HG02623 (cell line): ENCODE measurements at regions not wholly inside any gene's neighbourhood (a gene's known extent, or its start where the extent isn't known, plus 50 kb on each side); places are given as distances from the start of the nearest gene placed in this dataset.
"Not testable (repeated sequence)": the region's sequence is repeated elsewhere in the genome, so short reads cannot be mapped to it uniquely, and the experiment has no call there.

Experiments used
- ATAC-seq: cut with Tn5 transposase; IDR thresholded peaks from one replicate; pipeline ENCODE4 v1.9.1; 2021; ENCODE audit warnings: moderate library complexity; ENCODE audit not compliant: unreplicated experiment

GRCh38 chr17:73914536-73915274 is 270.5 kb upstream of the SDK2 start:
- no peak for ATAC-seq

GRCh38 chr17:73919033-73919432 is 274.8 kb upstream of the SDK2 start:
- ATAC-seq: not testable (repeated sequence)

GRCh38 chr17:73921306-73921705 is 277.1 kb upstream of the SDK2 start:
- ATAC-seq: no peak

- no peak for ATAC-seq
Measured at GRCh38 chr17:73924114-73924908, 279.2 kb upstream of the RPL38 start.

- no peak for ATAC-seq
Measured at GRCh38 chr17:73924909-73925186, 278.6 kb upstream of the RPL38 start.

- no peak for ATAC-seq
Measured at GRCh38 chr17:73929860-73930430, 273.5 kb upstream of the RPL38 start.

GRCh38 chr17:73932216-73932749 is 271.2 kb upstream of the RPL38 start:
- no peak for ATAC-seq

- no peak for ATAC-seq
Measured at GRCh38 chr17:73933164-73933766, 270.2 kb upstream of the RPL38 start.

- no peak for ATAC-seq
Measured at GRCh38 chr17:73933871-73934270, 269.6 kb upstream of the RPL38 start.

- no peak for ATAC-seq
Measured at GRCh38 chr17:73934696-73935095, 268.8 kb upstream of the RPL38 start.

- no peak for ATAC-seq
Measured at GRCh38 chr17:73936908-73937627, 266.4 kb upstream of the RPL38 start.

- ATAC-seq: no peak
Measured at GRCh38 chr17:73938706-73939105, 264.8 kb upstream of the RPL38 start.

- ATAC-seq: no peak
Measured at GRCh38 chr17:73939806-73940205, 263.7 kb upstream of the RPL38 start.

- ATAC-seq: no peak
Measured at GRCh38 chr17:73940511-73940910, 263.0 kb upstream of the RPL38 start.

GRCh38 chr17:73941919-73942530 is 261.5 kb upstream of the RPL38 start:
- ATAC-seq: no peak

GRCh38 chr17:73942703-73943415 is 260.6 kb upstream of the RPL38 start:
- no peak for ATAC-seq

- ATAC-seq: no peak
Measured at GRCh38 chr17:73943416-73944110, 259.9 kb upstream of the RPL38 start.

- ATAC-seq: no peak
Measured at GRCh38 chr17:73944366-73944765, 259.1 kb upstream of the RPL38 start.

GRCh38 chr17:73947281-73947965 is 256.1 kb upstream of the RPL38 start:
- no peak for ATAC-seq
